ENCODE measurements at regions not wholly inside any gene's neighbourhood (a gene's known extent, or its start where the extent isn't known, plus 50 kb on each side); places are given as distances from the start of the nearest gene placed in this dataset.

- DNase-seq, result peak; percentile 11 to 13 (median 12)
These were observed 711.2 kb downstream of the MRPL39 start for GRCh38 chr21:24895885-24896734.

DNA sequence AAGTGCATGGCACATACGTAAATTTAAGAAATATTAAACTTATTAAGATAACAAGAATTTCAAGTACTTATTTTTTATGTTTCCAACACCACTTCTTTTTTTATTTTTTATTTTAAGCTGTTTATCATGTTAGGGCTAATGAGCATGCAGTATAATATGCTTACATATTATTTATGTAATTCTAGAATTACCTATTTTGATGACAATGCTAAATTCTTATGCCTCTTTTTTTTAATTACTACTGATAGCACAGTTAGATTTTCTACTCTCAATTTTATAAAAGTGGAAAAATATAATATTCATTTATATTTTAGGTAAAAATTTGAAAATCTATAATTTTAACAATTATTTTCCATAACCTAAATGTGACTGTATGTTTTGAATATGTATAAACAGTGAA is 713.0 kb downstream of the MRPL39 start:
- DNase-seq, result no peak

GRCh38 chr21:24890021-24890420 is 717.3 kb downstream of the MRPL39 start:
- DNase-seq, result no peak

GRCh38 chr21:24881506-24881905 is 725.8 kb downstream of the MRPL39 start:
- no peak for DNase-seq

- no peak for DNase-seq
These were observed 736.6 kb downstream of the MRPL39 start for GRCh38 chr21:24870633-24871032.

- DNase-seq, result no peak
These were observed 737.4 kb downstream of the MRPL39 start for GRCh38 chr21:24869862-24870261.

GRCh38 chr21:24868117-24868516 is 739.2 kb downstream of the MRPL39 start:
- no peak for DNase-seq

DNA sequence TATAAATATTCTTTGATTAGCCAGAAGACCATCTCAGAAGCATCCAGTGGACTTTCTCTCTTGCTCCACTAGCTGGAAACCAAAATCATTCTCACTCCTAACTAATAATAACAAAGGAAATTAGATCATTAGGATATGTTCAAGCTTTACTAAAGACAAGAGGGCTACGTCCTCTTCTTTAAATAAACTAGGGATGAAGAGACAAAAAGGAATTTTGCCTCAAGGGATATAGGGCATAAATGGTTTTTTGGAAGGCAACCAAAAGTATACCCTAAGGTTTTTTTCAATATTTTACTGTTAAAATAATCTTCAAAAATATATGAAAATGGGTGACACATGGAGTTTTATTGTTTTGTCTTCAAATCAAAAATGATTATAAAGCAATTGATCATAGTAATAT is 745.8 kb downstream of the MRPL39 start:
- DNase-seq, result no peak

- no peak for DNase-seq
These were observed 751.0 kb downstream of the MRPL39 start for GRCh38 chr21:24856326-24856725.

DNA sequence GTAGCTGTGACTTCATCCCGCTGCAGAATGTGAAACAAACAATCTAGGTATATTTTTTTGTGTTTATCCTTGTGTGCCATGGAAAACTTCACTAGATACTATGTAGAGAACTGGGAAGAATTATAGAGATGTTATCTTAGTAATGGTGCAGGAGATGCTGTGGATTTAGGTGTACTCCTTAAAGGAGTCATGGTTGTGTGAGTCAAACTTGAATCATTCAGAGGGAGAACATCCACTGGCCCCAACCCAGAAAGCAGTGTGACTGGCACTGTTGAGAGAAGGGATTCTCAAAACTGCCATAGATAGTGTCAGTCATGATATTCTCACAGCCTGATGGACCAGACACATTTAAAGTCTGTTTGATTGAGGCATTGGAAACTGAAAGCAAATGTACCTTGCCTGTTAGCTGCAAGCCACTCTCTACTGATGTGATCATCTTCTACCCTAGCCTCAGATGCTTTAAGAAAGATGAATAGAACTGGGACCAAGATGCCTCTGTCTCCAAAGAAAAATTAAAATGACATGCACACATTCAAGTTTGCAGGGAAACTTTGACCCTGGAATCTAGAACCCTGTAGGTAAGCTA is 754.6 kb downstream of the MRPL39 start:
- no peak for DNase-seq

GRCh38 chr21:24850121-24850520 is 757.2 kb downstream of the MRPL39 start:
- DNase-seq, result no peak

GRCh38 chr21:24844671-24845070 is 762.6 kb downstream of the MRPL39 start:
- peak in 2 of 3 donors; percentile 14 to 19 for DNase-seq

- no peak for DNase-seq
These were observed 767.0 kb downstream of the MRPL39 start for GRCh38 chr21:24840287-24840686.

DNA sequence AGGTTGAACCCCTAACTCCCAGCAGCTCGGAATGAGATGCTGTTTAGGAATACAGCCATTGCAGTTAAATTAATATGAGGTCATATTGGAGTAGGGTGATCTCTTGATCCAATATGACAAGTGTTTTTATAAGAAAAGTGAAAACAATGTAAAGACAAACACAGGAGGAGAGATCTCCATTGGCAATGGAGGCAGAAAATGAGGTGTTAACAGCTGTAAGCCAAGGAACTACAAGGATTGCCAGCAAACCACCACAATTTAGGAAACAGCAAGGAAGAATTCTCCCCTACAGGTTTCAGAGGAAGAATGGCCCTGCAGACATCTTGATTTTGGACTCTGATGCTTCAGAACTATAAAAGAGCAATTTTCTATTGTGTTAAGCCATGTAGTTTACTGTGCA is 774.3 kb downstream of the MRPL39 start:
- DNase-seq, result peak in 2 of 3 donors; percentile 16 to 59

DNA sequence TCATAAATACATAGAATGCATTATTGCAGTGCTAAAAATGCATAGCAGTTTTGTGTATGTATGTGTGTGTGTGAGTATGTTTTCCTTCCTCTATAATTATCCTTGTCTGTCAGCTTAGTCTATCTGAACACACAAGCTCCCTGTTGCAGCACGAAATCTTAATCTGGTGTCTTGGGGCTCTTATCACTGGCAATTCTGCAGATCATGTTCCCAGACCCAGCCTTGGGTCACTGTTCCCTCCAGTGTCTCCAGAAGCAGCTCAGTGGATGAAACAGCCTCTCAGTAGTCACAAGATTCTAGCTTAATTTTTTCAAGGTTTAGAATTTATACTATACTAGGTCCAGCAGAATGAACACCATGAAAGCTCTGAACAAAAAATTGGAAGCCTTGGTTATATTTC is 777.9 kb downstream of the MRPL39 start:
- peak in 1 of 3 donors; percentile 4 for DNase-seq

- peak in 1 of 3 donors; percentile 6 for DNase-seq
These were observed 780.5 kb downstream of the MRPL39 start for GRCh38 chr21:24826822-24827221.

DNA sequence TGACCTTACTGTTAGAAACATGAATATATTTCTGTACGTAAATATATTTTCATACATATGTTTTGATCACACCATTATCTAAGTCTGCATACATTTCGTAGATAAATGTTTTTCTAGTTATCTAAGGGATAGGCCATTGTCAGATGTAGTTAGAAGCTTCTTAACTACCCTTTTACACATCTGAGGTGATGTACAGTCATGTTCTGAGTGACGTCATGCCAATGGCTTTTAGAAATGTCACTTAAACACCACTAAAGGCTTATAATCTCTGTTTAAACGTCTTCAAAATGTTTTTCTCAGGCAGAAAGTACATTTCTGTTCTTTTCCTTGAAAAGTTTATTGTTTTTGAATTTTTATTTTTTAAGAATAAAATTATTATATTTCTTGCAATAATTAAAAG is 781.9 kb downstream of the MRPL39 start:
- DNase-seq, result no peak

DNA sequence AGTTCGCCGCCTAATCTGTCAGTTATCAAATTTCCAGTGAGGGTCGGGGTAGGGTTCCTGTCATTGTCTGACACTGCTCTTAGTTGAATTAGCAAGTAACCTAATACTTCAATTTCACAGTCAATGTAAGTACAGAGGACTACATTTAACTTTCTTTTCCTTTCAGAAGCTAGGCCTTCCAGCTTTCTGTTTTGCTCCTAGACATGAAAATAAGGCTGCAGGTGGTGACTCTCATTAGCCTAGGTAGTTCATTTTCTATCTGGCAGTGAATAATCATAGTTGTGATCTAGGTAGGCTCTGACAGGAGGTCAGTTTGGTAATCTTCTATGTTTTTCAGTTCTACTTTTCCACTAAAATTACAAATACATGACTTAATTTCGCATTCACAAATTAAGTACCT is 783.1 kb downstream of the MRPL39 start:
- no peak for DNase-seq

DNA sequence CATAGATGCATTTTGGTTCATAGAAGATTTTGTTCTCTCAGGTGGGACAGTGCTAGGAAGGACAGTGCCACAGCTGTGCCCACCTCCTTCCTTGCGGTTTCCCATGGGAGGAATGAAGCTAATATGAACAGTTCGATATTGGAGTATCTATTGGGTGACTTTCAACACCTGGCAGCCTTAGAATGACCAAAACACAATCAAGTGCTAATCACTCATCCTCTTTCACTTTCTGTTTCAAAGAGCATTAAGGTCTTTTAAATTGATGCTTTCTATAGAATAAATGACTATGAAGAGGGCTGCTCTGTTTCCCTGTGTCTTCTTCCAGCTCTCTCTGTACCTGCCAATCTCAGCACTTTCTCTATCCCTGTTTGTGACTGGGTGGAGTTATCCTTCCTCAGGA is 784.0 kb downstream of the MRPL39 start:
- DNase-seq, result no peak

GRCh38 chr21:24785033-24785432 is 822.2 kb downstream of the MRPL39 start:
- no peak for DNase-seq

DNA sequence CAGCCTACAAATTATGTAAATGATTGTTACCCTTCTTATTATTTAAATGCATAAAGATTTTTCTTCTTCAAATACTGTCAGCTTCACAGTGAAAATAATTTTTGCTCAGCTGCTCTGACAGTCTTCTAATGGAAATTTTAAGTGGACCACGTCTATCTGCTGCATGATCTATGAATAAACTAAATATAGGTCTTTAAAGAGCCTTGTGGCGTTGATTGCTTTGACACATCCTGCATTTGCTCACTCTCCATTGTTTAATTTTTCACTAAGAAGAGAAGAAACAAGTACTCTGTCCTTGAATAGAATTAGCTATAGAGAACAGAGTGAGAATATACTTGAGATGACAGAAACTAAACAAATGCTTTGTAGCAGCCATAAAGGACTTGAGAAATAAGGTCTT is 826.1 kb downstream of the MRPL39 start:
- no peak for DNase-seq

- DNase-seq, result peak in 1 of 3 donors; percentile 12
These were observed 847.8 kb downstream of the MRPL39 start for GRCh38 chr21:24759348-24760075.

DNA sequence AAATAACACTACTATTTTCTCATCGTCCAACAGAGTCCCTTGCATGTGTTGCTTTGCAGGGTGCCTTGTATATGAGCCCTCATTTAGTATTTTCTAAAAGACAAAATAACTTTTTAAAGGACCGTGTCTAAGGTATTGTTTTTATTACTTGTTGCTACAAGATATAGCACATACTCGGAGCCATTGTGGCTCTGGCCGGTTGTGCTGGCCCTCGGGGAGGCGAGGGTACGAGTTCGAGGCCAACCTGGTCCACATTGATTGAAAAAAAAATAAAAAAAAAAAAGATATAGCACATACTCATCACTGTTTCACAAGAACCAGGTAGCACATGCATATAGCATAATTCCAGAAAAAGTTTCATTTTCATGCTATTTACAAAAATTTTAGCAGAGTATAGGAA is 869.2 kb downstream of the MRPL39 start:
- DNase-seq, result no peak

Data from muscle of back (tissue), 3 donors.